ENCODE measurements at regions not wholly inside any gene's neighbourhood (a gene's known extent, or its start where the extent isn't known, plus 50 kb on each side); places are given as distances from the start of the nearest gene placed in this dataset.
"Not testable (repeated sequence)": the region's sequence is repeated elsewhere in the genome, so short reads cannot be mapped to it uniquely, and the experiment has no call there.

DNA sequence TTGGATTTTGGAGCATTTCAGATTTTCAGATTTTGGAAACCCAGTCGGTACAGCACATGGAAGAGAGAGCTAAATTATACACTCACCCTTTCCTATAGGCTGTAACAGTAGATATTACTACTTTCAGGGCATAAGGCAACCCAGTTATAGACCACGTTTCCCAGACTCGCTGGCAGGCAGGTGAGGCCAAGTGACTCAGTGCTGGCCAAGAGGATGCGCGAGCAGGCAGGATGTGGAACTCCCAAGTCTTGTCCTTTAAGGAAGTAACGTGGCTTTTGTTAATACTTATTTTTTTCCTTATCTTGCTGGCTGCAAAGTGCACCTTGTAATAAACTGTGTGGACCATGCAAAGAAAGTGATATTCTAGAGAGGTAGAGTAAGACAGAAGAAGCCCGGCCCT lies 1160.1 kb downstream of the GATA3 start:
- no peak for DNase-seq (ENCODE audit: low read depth)

DNA sequence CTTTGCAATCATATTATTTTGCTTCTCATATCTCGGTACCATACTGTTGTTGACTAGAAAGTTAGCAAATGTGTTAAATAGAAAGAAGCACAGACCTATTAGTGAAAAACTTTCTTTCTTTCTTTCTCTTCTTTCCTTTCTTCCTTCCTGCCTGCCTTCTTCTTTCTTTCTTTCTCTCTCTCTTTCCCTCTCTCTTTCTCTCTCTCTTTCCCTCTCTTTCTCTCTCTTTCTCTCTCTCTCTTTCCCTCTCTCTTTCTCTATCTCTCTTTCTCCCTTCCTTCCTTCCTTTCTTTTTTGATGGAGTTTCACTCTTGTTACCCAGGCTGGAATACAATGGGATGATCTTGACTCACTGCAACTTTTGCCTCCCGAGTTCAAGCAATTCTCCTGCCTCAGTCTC lies 1160.6 kb downstream of the GATA3 start:
- no peak for DNase-seq (ENCODE audit: low read depth)

DNA sequence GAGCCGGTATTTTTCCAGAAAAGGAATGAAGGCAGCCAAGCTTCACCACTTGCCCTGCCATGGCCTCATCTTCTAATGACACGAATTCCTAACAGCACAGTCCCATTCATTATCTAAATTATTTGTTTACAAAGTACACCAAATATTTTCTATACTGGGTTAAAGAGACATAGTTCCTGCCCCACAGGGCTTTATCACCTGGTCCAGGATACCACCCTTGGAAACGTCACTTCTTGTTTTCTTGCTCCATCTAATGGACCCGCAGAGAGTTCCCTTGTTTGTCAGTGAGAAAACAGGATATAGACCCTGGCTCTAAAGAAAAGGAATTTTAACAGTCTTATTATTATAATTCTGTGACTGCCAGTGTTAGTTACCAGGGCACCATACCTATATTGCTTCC lies 1165.4 kb downstream of the GATA3 start:
- no peak for DNase-seq (ENCODE audit: low read depth)

DNA sequence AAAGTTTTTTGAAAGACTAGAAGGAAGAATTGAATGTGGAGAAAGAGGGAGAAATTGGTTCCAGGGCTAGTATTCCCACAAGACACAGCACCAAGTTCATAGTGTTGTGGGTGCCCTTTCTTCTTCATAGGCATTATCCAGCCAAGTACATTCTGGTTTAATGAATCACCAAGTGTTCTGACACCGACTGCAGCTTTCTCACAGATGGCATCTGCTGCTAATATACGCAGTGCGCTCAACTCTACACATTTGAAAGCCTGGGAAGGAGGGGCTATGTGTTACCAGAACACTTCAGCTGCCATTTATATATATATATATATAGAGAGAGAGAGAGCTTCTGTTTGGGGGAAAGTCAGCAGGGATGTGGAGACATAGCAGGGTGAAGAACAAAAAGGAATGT lies 1168.4 kb downstream of the GATA3 start:
- peak; percentile 21 for DNase-seq (ENCODE audit: low read depth)

DNA sequence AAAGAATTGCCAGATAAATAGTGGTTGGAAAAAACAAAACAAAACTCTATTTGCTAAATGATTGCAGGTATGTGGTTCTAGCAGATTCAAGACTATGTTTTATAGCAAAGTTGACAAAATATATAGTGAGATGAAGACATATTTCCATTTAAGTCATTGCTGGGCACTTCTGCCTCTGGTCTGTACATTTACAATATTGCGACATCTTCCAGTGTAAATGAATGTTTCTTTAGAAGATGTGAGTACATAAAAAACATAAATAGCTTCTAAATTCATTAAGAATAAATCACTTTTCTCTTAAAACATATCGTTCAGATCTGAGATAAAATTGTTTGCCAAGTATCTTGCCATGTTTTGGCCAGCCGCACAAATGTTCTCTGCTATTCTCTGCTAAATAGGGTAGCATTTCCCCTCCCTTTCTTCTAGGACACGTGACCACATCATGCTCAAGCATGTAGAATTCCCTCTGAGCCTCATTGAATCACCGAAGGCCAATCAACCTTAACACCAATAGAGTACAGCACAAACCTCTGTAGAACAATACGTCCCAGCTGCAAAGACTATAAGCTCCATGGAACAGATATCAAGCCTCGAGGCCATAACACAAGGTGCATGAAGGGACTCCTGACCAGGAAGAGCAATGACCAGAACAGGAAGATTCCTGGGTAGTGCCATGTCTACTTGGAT lies 1173.3 kb downstream of the GATA3 start:
- no peak for DNase-seq (ENCODE audit: low read depth)

DNA sequence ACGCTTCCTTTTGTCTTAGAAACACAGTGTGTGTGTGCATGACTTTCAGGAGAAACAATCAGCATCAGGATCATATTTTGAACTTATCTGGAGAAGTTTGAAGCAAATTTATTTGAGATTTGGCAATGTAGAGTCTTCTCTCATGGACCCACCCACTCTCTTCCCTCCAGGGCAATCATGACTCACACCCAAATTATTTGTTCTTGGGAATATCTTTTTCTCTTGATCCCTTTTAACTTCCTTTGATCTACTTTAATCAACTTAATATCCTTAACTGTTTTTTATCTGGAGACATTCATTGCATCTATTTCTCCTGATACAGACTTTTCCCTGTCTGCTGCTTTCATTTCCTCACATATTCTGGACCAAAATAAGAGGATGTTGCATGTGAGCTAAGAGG lies 1174.3 kb downstream of the GATA3 start:
- DNase-seq (ENCODE audit: low read depth), result no peak

DNA sequence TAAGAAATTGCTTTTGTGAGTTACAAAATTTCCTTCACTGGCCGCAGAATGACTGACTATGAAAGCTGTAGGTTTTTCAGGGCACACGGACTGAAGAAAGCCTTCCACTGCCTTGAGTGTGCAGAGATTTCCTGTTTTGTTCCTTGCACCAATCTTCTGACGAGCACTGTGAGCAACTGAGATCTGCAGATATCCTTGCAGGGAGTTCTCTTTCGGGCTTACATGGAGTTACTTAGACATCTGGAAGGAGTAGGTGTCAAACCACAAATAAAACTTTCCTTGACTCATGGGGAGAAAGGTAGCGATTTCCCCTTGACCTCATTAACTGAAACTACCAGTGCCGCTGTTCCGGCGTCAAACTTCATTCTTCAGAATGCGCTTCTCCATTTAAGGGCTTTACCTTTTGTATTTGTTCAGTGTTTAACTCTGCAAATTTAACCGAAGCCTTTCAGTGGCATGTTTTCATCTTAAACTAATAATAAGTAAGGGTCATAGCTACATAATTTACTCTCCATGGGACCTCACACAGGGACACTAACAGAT lies 1175.3 kb downstream of the GATA3 start:
- DNase-seq (ENCODE audit: low read depth), result no peak

DNA sequence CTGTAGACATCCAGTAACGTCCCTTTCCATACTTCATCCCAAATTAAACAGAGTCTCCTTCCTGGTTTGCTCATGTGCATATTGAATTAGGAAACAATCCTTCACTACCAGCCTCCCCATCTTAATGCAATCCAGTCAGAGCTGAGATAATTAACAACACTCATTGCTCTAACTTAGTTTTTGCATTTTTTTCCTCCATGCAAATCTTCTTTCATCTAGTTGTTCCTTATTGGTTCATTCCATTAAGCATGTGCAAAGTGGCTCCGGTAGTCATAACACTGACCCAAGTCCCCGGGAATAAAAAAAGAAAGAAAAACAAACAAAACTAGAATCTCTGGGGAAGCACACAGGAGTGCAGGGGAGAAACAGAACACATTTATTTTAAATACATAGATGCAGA lies 1176.1 kb downstream of the GATA3 start:
- no peak for DNase-seq (ENCODE audit: low read depth)

DNA sequence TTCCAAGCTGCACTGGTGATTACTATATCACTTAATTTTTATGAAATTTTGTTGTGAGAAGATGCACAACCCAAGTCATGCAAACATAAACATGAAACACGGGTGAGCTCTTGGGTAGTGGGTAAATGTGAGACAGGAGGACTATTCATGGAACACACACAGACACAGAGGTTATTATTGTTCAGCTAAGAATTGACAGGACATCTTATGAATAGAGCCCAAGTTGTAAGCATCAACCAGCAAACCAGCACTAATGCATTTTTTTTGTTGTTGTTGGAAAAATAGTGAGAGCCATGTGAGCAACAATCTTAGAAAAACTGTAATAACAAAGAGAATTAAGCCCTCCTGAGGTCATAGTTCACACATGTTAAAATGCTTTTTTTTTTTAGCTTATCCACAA lies 1179.7 kb downstream of the GATA3 start:
- no peak for DNase-seq (ENCODE audit: low read depth)

DNA sequence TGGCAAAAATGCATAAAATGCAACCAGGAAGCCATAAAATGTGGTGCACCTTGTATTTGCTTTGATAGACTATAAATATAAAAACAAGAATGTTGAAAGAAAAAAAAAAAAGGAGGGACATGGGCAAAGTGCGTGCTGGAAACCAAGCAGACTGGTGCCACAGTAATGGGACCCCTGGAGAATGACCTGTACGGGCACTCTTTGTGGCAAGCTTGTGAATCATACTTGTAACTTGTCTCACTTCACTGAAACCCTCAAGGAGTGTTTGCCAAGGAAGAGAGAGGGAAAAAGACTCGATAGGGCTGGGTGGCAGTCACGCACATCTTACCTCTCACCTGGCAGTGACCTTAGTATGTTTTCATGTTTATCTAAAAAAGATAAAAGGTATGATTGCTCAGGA lies 1183.6 kb downstream of the GATA3 start:
- no peak for DNase-seq (ENCODE audit: low read depth)

DNA sequence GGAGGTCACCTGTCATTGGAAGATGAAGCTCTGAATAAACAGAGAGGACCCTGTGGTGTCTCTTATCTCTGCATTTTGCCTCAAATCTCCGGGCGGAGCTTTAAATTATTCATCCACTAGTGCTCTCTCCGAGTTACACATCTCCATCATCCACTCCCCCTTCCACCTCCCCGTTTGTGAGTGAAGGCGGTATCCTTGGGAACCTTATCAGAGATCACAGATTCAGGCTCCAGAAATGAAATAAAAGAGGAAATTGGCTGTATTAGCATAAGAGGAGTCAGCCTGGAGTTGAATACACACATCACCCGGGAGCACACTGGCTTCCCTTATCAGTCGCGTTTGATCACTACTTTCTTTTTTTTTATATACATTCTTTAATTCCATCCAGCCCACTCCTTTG lies 1184.8 kb downstream of the GATA3 start:
- DNase-seq (ENCODE audit: low read depth), result no peak

DNA sequence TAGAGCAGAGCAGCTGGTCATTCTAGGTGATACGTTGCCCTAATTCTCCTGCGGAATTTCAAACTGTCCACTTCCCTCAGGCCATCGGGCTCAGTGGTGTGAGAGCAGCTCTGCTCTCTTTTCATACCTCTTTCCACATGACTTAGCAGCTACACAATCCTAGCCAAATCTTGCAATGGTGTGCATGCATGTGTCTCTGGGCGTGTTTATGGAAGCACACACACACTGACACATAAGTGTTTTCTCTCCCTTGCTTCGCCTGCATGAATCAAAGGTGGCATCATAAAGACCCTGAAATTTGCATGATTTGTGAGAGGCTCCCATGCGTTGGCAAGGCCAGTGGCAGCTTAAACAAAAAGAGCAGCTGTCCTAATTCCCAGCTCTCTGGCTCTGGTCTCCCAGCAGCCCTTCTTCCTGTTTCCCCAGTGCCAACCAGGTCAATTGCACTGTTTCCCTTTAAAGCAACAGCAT lies 1189.5 kb downstream of the GATA3 start:
- DNase-seq (ENCODE audit: low read depth), result no peak

DNA sequence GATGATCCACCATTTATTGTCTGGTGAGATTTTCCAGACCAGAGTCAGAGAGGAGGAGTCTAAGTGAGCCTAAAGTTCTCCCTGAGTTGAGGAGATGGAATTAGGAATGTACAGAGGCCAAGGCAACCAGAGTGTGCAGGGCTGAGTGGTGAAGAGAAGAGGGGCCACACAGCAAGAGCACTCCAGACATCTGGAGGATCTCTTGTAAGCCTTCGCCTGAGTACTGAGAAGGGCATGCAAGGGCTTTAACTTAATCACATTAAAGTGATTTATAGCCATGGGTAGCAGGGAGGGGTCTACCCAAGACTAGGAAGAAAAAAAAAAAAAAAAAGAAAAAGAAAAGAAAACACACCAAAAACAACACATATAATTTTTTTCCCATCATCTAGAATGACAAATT lies 1190.4 kb downstream of the GATA3 start:
- no peak for DNase-seq (ENCODE audit: low read depth)

DNA sequence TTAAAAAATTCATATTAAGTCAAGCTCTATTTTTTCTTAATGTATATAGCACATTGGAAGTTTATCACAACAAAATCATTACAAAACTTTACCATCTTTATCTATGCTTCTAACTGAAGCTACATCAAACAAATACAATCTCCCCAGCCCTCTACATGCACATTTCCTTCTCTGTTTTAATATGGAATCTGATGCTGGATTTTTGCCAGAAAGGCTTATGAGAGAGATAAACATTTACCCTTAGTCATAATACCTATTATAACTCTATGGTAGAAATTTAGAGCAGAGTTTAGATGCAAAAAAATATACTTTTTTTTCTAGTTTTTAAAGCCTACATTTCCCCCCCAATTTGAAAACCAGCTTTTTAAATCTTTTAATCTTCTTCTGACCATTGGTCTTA lies 1198.6 kb downstream of the GATA3 start:
- peak; percentile 46 for DNase-seq (ENCODE audit: low read depth)

DNA sequence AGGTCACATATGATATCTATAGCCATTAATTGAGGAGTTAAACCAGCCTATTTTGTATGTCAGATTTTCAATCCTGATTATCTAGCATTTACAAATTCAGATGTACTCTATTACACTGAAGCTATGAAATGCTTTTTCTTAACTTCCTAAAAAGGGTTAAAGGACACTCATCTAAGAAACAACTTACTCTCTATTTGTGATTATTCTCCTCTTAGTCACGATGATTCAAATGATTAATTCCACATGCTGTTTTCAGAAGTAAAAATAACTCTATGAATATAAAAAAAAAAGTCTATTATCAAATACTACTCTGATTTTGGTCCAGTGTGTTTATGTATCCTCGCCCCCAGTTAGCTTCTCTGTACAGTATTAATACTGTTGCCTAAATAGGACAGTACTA lies 1199.9 kb downstream of the GATA3 start:
- peak; percentile 39 for DNase-seq (ENCODE audit: low read depth)

DNA sequence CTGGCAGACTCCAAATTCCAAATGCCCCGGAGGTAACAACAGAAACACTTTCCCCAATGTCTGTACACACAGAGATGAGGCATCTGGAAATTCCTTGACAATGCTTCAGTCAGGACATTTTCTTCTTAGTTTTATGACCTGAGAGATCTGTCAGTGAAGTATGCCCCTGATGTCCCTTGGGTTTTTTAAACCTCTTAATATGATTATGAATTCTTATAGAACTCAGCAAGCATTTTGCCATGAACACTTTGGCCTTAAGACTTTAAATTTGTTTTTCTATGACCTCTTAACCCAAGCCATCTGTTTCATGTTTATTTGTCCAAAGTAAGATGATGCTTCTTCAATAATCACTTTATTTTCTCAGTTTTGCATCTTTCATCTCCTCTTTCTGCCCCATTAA lies 1206.2 kb downstream of the GATA3 start:
- no peak for DNase-seq (ENCODE audit: low read depth)

DNA sequence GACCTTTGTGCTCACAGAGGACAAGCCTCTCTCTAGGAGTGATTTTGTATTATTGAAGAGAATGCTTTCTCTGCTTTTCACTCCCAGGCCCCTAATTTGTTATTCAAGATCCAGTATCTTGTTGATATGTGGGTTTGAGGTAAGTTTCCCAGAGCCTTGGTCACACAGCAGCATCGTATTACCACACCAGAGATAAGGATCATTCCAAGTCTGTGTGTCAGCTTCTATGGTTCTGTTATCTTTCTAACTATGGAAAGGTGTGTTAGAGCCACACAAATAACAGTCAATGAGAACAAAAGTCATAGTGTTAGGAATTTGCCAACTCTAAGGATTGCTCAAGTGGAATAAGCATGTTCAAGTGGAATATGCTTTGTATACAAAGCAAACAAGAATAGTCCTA lies 1208.3 kb downstream of the GATA3 start:
- DNase-seq (ENCODE audit: low read depth), result peak; percentile 5

DNA sequence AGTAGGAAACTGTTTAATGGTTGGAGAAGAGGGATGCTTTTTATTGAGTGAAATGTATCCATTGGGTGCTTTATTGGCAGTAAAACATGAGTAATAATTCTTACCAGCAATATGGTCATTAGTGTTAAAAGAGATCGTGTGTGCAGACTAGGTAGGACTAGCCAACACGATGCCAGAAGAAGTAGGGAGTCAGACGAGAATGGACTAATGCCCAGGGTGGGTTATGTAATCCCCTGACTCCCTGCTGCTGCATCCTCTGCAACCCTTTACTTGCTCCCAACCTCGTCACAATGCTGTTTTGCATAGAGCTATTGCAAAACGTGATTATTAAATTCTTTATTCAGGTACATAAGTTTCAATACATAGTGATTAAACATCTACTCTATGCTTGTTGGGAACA lies 1213.7 kb downstream of the GATA3 start:
- DNase-seq (ENCODE audit: low read depth), result no peak

DNA sequence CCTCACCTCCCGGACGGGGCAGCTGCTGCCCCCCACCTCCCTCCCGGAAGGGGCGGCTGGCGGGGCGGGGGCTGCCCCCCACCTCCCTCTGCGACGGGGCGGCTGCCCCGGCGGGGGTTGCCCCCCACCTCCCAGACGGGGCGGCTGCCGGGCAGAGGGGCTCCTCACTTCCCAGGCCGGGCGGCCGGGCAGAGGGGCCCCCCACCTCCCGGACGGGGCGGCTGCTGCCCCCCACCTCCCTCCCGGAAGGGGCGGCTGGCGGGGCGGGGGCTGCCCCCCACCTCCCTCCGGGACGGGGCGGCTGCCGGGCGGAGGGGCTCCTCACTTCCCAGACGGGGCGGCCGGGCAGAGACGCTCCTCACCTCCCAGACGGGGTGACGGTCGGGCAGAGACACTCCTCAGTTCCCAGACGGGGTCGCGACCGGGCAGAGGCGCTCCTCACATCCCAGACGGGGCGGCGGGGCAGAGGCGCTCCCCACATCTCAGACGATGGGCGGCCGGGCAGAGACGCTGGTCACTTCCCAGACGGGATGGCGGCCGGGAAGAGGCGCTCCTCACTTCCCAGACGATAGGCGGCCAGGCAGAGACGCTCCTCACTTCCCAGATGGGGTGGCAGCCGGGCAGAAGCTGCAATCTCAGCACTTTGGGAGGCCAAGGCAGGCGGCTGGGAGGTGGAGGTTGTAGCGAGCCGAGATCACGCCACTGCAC lies 1218.8 kb downstream of the GATA3 start:
- not testable (repeated sequence) for DNase-seq (ENCODE audit: low read depth)

DNA sequence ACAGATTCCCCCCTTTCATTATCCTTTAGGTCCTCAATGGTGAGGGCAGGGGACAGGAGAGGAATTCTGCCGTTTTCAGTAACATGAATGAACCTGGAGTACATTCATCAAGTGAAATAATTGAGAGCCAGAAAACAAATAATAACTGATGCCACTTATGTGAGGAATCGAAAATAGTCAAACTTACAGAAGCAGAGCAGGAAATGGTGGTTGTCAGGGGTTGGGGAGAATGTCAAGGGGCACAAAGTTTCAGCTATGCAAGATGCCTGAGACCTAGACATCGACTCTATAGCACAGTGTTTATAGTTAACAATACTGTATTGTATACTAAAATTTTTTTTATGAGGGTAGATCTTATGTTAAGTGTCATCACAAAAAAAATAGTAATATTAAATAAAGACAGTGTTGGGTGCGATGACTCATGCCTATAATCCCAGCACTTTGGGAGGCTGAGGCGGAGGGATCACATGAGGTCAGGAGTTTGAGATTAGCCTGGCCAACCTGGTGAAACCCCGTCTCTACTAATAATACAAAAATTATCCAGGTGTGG lies 1219.8 kb downstream of the GATA3 start:
- DNase-seq (ENCODE audit: low read depth), result no peak

DNA sequence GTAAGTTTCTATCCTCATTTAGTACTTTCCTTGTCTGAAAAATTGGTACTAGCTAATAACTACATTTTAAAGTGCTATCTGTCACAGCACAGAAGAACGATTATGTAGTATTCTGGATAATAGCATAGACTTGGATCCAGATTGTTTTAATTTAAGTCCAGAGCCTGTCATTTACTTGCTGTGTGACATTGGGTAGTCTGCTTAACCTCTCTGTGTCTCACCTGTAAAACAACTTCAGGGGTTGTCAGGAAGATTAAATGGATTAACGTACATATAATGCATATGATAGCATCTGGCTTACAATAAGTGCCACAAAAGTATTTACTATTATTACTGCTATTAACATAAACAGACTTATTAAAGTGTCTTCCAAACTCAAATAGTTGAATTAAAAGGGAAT lies 1221.4 kb downstream of the GATA3 start:
- no peak for DNase-seq (ENCODE audit: low read depth)

DNA sequence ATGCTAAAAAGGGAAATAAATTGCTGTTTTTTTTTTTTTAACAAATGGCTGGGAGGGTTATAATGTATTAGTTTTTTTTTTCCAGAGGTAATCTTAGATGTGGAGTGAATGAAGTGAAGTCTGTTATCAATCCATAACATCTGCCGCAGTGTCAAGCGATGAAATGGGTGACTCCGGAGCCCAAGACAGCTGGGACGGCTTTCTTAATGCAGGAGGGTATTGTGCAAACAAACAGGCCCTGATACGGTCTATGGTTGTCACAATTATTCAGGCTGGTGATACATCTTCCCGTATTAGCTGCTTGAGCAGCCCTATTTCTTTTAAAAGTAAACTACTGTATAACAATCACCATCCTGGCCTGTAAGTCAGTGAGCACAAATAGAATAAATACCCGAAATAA lies 1231.2 kb downstream of the GATA3 start:
- no peak for DNase-seq (ENCODE audit: low read depth)

DNA sequence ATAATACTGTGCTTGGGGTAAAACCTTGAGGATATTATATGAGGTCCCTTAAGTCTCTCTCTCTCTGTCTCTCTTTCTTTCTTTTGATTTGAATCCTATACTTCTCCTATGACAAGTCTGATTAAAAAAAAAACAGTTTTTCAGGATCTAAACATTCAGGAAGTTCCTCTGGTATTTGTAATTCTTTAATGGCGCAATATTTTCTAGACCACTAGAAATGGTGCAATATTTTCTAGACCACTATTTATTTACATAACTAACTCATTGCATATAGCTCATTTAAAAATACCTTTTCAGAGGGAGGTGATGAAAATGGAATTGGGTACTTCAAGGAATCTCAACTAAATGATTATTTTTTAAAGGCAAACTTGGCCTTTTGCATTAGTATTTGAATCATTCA lies 1235.3 kb downstream of the GATA3 start:
- peak; percentile 32 for DNase-seq (ENCODE audit: low read depth)
